Lung (tissue), 11 donors: ENCODE measurements at regions not wholly inside any gene's neighbourhood (a gene's known extent, or its start where the extent isn't known, plus 50 kb on each side); places are given as distances from the start of the nearest gene placed in this dataset.

ENCODE experiments used
- ATAC-seq: fragments of 200-7000 bp; cut with Tn5 transposase; one replicate; pipeline ENCODE4 v1.9.1; 2020; ENCODE audit warnings: moderate number of reproducible peaks; ENCODE audit not compliant: insufficient read depth, low FRiP score
- DNase-seq, 3 donors: peaks; one replicate each; pipeline ENCODE4 v3.0.0-alpha.2; 2013 to 2017
- H3K27ac ChIP-seq, 2 donors: one replicate each; pipeline ENCODE4 v1.5.1; 2013; ENCODE audit warnings: mild to moderate bottlenecking in 2 of 2, moderate library complexity in 2 of 2, control low read depth in 1 of 2, inconsistent platforms in 1 of 2, low read depth in 1 of 2, low read length in 1 of 2
- H3K27me3 ChIP-seq, 3 donors: one replicate each; pipeline ENCODE4 v1.5.1; 2013; ENCODE audit warnings: low read length in 2 of 3; ENCODE audit not compliant: control insufficient read depth in 3 of 3, insufficient read depth in 3 of 3
- H3K36me3 ChIP-seq, 4 donors: one replicate each; pipeline ENCODE4 v1.5.1; 2013; ENCODE audit warnings: low read length in 4 of 4, mild to moderate bottlenecking in 1 of 4, moderate library complexity in 1 of 4; ENCODE audit not compliant: control insufficient read depth in 4 of 4, insufficient read depth in 4 of 4
- H3K4me1 ChIP-seq, 5 donors: one replicate each; pipeline ENCODE4 v1.5.1; 2013; ENCODE audit warnings: low read length in 5 of 5, mild to moderate bottlenecking in 2 of 5, moderate library complexity in 1 of 5; ENCODE audit not compliant: control insufficient read depth in 5 of 5, insufficient read depth in 5 of 5
- H3K4me3 ChIP-seq: one replicate; pipeline ENCODE4 v1.5.1; 2013; ENCODE audit warnings: mild to moderate bottlenecking, control low read depth, moderate library complexity
- H3K9ac ChIP-seq, 2 donors: one replicate each; pipeline ENCODE4 v1.5.1; 2013; ENCODE audit warnings: low read length in 2 of 2, control low read depth in 1 of 2; ENCODE audit not compliant: insufficient read depth in 1 of 2
- H3K9me3 ChIP-seq, 4 donors: one replicate each; pipeline ENCODE4 v1.5.1; 2013; ENCODE audit warnings: low read length in 3 of 4, mild to moderate bottlenecking in 1 of 4, moderate library complexity in 1 of 4; ENCODE audit not compliant: control insufficient read depth in 4 of 4, insufficient read depth in 3 of 4
- CTCF ChIP-seq: IDR thresholded peaks from 2 replicates; pipeline ENCODE4 v1.5.1; 2012; ENCODE audit warnings: mild to moderate bottlenecking; ENCODE audit errors: control extremely low read depth, extremely low read depth
- WGBS, 2 donors: extraction: QIAGEN DNeasy Blood & Tissue Kit; methylation state at CpG; one replicate each; pipeline ENCODE4 v1.1.7; 2013; 5-methylcytosine and 5-hydroxymethylcytosine counted together
- donor health status: control.
- donor health status: control.
- donor health status: Bipolar disorder and iron deficiency.
- donor health status: healthy.
- donor health status: DM: yes; HTN: yes; CAD: no.

DNA sequence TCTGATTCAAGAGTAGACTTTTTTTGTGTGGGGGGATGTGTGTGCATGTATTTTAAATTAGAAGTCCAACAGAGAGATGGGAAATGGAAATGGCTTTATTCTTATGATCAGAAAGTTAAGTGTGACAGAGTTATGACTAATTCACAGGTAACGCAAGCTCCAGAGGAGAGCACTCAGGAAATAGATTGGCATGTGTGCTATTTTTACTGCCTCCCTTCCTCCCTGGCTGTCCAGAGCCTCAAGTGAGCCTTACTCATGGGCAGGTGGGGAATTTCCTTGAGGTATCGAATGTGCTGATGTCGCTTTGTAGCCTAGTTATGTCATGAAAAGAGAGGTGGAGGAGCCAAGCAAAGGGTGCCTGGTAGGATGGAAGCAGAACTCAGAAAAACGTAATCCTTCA, 70.3 kb upstream of the BDNF start:
- Histone ChIP-seq H3K4me1 (no peaks in the 10 kb centered on the region), H3K36me3 (no peaks in the 10 kb centered on the region), H3K27ac (no peak overlapping the region), H3K27me3 (no peaks in the 10 kb centered on the region), H3K9ac (no peak overlapping the region), H3K9me3 (no peaks in the 10 kb centered on the region), H3K4me3 (no peak overlapping the region)
- ATAC-seq (peak; percentile 64), DNase-seq (no peak)
- whole genome bisulfite sequencing, 2 donors: 69 to 87% methylated on average over 4 of the region's 4 CpGs
- TF ChIP-seq CTCF: no peak

DNA sequence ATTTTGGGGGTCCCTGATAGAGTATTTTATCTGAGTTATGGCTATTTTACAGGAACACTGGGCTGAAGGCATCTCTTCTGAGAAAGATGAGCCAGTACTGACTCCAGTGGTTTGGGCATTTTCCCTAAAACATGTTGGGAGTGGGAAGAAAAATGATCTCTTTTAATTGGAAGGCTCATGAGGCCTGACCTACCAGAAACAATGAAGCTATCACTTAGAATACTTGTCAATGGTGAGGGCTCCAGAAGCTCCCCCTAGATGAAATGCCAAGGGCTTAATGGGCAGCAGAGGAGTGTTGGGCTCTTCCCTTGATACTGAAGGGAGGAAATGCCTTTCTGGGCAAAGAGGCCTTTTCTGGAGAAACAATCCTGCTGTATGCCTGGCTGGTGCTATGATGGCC, 63.5 kb upstream of the BDNF start:
- ATAC-seq (no peak), DNase-seq (no peak)
- Histone ChIP-seq H3K9me3 (no peaks in the 10 kb centered on the region), H3K27ac (no peak overlapping the region), H3K4me1 (no peaks in the 10 kb centered on the region), H3K36me3 (no peaks in the 10 kb centered on the region), H3K9ac (no peak overlapping the region), H3K4me3 (no peak overlapping the region), H3K27me3 (peaks cover 0 to 2% (median 0%) of the 10 kb centered on the region in 3 donors)
- TF ChIP-seq CTCF: no peak

DNA sequence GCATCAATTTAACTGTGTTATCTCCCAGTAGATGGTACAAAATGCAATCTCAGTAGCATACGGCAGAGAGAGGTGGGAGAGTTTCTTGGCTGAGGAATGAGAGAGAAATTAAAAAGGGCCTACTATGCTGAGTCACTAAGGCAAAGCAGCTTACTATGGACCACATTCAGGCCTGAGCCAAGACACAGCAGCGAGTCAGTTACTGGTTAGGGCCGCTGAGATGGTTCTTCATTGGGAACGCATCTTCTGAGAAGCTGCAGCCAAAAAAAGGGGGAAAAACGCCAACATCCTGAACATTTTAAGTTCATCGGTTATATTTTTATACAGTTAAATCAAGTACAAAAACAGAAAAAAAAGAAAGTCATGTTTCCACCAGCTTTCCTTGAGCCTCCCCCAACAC, 61.1 kb upstream of the BDNF start:
- 83 to 93% methylated on average over 6 of the region's 6 CpGs for WGBS, 2 donors
- Histone ChIP-seq H3K27me3 (peaks cover 0 to 2% (median 0%) of the 10 kb centered on the region in 3 donors), H3K9ac (no peak overlapping the region), H3K4me1 (no peaks in the 10 kb centered on the region), H3K36me3 (no peaks in the 10 kb centered on the region), H3K4me3 (no peak overlapping the region), H3K27ac (no peak overlapping the region), H3K9me3 (no peaks in the 10 kb centered on the region)
- no peak for TF ChIP-seq CTCF
- no peak for ATAC-seq
- DNase-seq: no peak

DNA sequence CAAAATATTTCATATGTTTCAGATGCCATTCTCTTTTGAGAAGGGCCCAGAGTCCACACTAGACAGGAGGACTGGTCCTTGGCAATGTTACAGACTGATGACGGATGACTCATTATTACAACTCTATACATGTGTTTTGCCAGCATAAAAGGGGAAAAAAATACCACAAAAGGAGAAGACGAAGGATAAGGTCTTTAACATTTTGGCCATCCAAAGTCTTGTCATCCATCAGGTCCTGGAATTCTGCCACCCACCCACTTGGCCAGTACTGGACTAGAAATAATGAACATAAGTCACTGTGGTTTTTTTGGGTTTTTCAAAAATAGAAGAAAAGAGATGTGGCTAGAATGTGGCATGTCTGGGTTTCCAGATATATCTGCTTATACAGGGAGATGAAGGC, 57.7 kb upstream of the BDNF start:
- 67 to 81% methylated on average over 2 of the region's 2 CpGs for WGBS, 2 donors
- Histone ChIP-seq H3K27me3 (peaks cover 0 to 2% (median 0%) of the 10 kb centered on the region in 3 donors), H3K4me1 (no peaks in the 10 kb centered on the region), H3K27ac (no peak overlapping the region), H3K9ac (no peak overlapping the region), H3K9me3 (no peaks in the 10 kb centered on the region), H3K36me3 (no peaks in the 10 kb centered on the region), H3K4me3 (no peak overlapping the region)
- no peak for DNase-seq
- TF ChIP-seq CTCF: no peak
- no peak for ATAC-seq
